DMS 273 treated with DMSO at 0.1 percent for 48 hours (cell line): ENCODE measurements at regions not wholly inside any gene's neighbourhood (a gene's known extent, or its start where the extent isn't known, plus 50 kb on each side); places are given as distances from the start of the nearest gene placed in this dataset.

Experiments
- DNase-seq: peaks from one replicate; lab custom pipeline; 2025; lab: John Stamatoyannopoulos, UW

- no peak for DNase-seq
Observed at GRCh38 chr12:128164533-128164932, 102.4 kb upstream of the TMEM132C start.

GRCh38 chr12:128165387-128165786 lies 101.6 kb upstream of the TMEM132C start:
- DNase-seq, result no peak

- DNase-seq, result no peak
Observed at GRCh38 chr12:128168273-128168672, 98.7 kb upstream of the TMEM132C start.

DNA sequence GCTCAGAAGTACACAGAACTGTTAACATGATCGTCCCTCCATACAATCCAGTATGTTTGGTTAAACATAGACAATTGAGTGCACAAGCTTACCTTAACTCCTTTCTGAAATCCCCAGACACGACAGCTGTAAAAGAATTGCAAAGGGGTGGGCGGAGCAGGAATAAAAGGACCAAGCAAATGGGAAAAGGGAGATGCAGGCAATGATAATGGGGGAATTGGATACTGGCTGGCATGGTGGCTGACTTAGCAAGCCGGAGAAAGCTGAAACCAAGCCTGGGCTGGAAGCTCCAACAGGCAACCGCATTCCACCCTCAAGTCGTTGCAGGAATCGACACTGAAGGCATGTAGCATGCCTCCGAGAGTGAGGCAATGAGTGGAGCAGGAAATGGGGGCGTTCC lies 96.8 kb upstream of the TMEM132C start:
- DNase-seq, result no peak

DNA sequence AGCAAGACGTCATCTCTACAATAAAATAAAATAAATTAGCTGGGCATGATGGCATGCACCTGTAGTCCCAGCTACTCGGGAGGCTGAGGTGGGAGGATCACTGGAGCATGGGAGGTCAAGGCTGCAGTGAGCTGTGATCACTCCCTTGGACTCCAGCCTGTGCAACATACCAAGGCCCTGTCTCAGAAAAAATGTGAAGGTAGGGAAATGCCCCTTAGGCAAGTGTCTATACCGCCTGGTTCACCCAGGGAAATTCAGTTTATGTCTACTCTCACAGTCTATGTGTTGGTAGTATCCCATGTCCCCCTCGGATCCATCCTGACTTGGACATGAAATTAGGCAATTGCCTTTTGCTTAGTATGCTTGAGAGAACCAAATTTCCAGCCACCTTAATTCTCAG lies 88.4 kb upstream of the TMEM132C start:
- no peak for DNase-seq

DNA sequence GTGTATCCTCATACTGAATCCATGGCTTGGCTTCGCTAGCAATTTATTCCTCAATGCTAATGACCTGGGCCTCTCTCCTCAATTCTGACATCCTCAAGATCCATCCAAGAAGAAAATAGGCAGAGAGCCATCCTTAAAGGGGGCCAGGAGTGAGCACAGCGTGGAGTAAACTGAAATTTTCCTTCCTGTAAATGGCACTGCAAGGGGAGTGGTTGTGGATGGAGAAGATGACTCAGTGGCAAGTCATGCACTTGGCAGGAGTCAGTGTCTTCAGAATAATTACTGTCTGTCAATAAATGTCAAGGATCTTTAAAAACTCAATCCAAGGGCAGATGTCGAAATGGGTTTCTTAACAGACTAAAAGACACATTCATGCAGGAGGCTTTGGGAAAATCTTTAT lies 88.0 kb upstream of the TMEM132C start:
- no peak for DNase-seq

DNA sequence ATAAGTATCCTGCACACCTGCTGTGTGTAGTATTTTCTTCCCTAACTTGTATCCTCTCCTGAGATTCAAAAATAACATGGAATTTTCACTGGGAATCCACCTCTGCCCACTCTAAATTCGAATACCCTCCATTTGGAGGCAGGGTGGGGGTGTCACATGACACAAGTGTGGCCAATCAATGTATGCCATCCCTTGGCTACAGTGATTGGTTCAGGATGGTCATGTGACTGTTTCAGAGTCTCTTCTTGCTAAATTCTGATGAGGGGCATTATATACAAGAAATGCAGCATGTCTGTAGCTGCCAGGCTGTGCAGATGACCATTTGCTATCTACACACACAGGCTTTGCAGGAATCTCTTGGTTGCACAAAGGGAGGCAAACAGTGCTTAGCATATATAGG lies 86.8 kb upstream of the TMEM132C start:
- no peak for DNase-seq

GRCh38 chr12:128190052-128190451 lies 76.9 kb upstream of the TMEM132C start:
- DNase-seq, result no peak

DNA sequence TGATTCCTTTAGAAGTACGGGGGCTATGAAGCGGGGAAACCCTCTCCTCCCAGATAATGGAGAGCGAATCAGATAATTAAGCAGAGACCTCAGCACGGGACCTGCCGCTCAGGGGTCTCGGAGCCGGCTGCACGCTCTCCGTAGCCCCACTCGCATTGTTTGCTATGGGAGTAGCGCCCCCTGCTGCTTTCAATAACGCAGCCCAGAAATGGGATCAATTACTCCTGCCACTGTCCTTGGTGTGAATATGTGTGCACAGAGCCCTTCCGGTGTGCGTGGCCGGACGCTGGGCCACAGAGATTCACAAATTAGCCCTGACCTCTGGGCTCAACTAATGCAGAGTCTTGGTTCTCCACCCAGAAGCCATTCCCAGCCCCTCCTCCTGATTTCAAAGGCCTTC lies 76.4 kb upstream of the TMEM132C start:
- no peak for DNase-seq

DNA sequence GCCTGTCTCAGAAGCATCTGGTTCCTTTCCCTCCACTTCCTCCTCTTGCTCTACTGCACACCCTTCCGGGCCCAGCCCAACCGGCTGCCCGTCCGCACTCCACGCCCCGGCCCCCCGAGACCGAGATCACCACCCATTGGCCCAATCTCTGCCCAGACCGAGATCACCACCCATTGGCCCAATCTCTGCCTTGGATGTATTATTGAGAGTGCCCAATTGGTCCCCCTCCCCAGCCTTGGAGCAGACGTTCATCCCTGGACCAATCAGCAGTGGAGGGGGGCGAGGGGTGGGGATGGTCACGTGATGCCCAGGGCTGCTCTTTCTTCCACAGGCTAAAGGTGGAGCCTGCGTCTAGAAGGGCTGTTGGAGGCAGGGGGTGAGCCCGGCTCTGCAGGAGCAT lies 75.6 kb upstream of the TMEM132C start:
- DNase-seq, result no peak

- DNase-seq, result no peak
Observed at GRCh38 chr12:128204711-128205110, 62.3 kb upstream of the TMEM132C start.

DNA sequence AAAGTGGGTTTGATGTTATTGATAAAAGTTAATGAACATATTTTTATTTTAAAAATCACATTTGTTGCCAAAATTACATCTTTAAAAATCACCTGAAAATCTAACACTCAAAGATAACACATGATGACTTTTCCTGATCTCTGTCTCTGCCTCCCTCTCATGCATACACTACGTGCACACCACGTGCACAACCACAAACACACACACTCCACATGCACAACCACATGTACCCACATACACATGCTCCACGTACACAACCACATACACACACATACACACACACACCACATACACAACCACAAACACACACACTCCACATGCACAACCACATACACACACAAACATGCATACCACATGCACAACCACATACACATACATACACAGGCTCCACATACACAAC lies 61.8 kb upstream of the TMEM132C start:
- no peak for DNase-seq

DNA sequence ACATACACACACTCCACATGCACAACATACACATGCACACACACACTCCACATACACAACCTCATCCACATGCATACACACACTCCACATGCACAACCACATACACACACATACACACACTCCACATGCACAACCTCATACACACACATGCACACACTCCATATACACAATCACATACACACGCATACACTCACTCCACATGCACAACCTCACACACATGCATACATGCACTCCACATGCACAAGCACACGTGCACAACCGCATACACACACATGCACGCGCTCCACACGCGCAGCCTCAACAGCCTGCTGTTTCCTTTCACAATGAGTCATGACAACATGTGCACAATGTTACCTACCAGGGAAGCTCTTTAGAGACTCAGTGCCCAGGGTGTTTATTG lies 61.2 kb upstream of the TMEM132C start:
- DNase-seq, result no peak
